ENCODE measurements at regions not wholly inside any gene's neighbourhood (a gene's known extent, or its start where the extent isn't known, plus 50 kb on each side); places are given as distances from the start of the nearest gene placed in this dataset.

GRCh38 chr5:40309851-40310250, 369.9 kb upstream of the PTGER4 start:
- POLR2A ChIA-PET = no interaction called here
- no peak overlapping the region for H3K4me3 Mint-ChIP-seq

GRCh38 chr5:40308867-40309266, 370.8 kb upstream of the PTGER4 start:
- no peak for DNase-seq
- no peaks in the 10 kb centered on the region for H3K9me3 Mint-ChIP-seq (ENCODE audit: insufficient read depth)
- POLR2A ChIA-PET = no interaction called here
- CTCF ChIA-PET = no interaction called here
- no peak overlapping the region for H3K27ac Mint-ChIP-seq
- ATAC-seq = no peak
- peaks cover 5% of the 10 kb centered on the region for H3K4me1 Mint-ChIP-seq (ENCODE audit: low read depth)
- no peaks in the 10 kb centered on the region for H3K27me3 Mint-ChIP-seq (ENCODE audit: low read depth)
- no peaks in the 10 kb centered on the region for H3K36me3 Mint-ChIP-seq (ENCODE audit: low read depth)
- H3K4me3 Mint-ChIP-seq = no peak overlapping the region

More at GRCh38 chr5:40309851-40310250, 369.9 kb upstream of the PTGER4 start:
- Mint-ChIP-seq H3K27ac (no peak overlapping the region), H3K9me3 (ENCODE audit: insufficient read depth) (no peaks in the 10 kb centered on the region), H3K36me3 (ENCODE audit: low read depth) (no peaks in the 10 kb centered on the region), H3K4me1 (ENCODE audit: low read depth) (peaks cover 5% of the 10 kb centered on the region), H3K27me3 (ENCODE audit: low read depth) (no peaks in the 10 kb centered on the region)
- ATAC-seq (no peak), DNase-seq (no peak)
- CTCF ChIA-PET = no interaction called here

- DNase-seq (no peak), ATAC-seq (peak; percentile 47)
- Mint-ChIP-seq H3K4me3 (no peak overlapping the region), H3K27ac (no peak overlapping the region), H3K9me3 (ENCODE audit: insufficient read depth) (no peaks in the 10 kb centered on the region), H3K4me1 (ENCODE audit: low read depth) (peaks cover 5% of the 10 kb centered on the region), H3K36me3 (ENCODE audit: low read depth) (no peaks in the 10 kb centered on the region), H3K27me3 (ENCODE audit: low read depth) (no peaks in the 10 kb centered on the region)
- ChIA-PET POLR2A (no interaction called here), CTCF (no interaction called here)
Observed at GRCh38 chr5:40307920-40308319, 371.8 kb upstream of the PTGER4 start.

GRCh38 chr5:40306869-40307487, 372.7 kb upstream of the PTGER4 start:
- H3K27ac Mint-ChIP-seq = no peak overlapping the region
- H3K27me3 Mint-ChIP-seq (ENCODE audit: low read depth) = no peaks in the 10 kb centered on the region
- no peak for ATAC-seq
- ChIA-PET CTCF (no interaction called here), POLR2A (no interaction called here)
- H3K36me3 Mint-ChIP-seq (ENCODE audit: low read depth) = no peaks in the 10 kb centered on the region
- no peak overlapping the region for H3K4me3 Mint-ChIP-seq
- H3K4me1 Mint-ChIP-seq (ENCODE audit: low read depth) = peaks cover 5% of the 10 kb centered on the region
- DNase-seq = no peak
- H3K9me3 Mint-ChIP-seq (ENCODE audit: insufficient read depth) = no peaks in the 10 kb centered on the region

GRCh38 chr5:40292006-40292405, 387.7 kb upstream of the PTGER4 start:
- Mint-ChIP-seq H3K27ac (peak overlapping the region; percentile 48), H3K9me3 (ENCODE audit: insufficient read depth) (peaks cover 8% of the 10 kb centered on the region)

GRCh38 chr5:40291338-40291737, 388.4 kb upstream of the PTGER4 start:
- Mint-ChIP-seq H3K27ac (no peak overlapping the region), H3K27me3 (ENCODE audit: low read depth) (no peaks in the 10 kb centered on the region), H3K36me3 (ENCODE audit: low read depth) (peaks cover 6% of the 10 kb centered on the region), H3K4me3 (no peak overlapping the region), H3K4me1 (ENCODE audit: low read depth) (peaks cover 11% of the 10 kb centered on the region), H3K9me3 (ENCODE audit: insufficient read depth) (peaks cover 9% of the 10 kb centered on the region)
- ChIA-PET CTCF (no interaction called here), POLR2A (no interaction called here)
- ATAC-seq (no peak), DNase-seq (no peak)

More at GRCh38 chr5:40292006-40292405, 387.7 kb upstream of the PTGER4 start:
- Mint-ChIP-seq H3K4me3 (no peak overlapping the region), H3K27me3 (ENCODE audit: low read depth) (no peaks in the 10 kb centered on the region), H3K36me3 (ENCODE audit: low read depth) (peaks cover 6% of the 10 kb centered on the region), H3K4me1 (ENCODE audit: low read depth) (peaks cover 11% of the 10 kb centered on the region)
- CTCF ChIA-PET = no interaction called here
- no peak for DNase-seq
- POLR2A ChIA-PET = no interaction called here
- no peak for ATAC-seq

GRCh38 chr5:40288800-40289485, 390.8 kb upstream of the PTGER4 start:
- no peaks in the 10 kb centered on the region for H3K27me3 Mint-ChIP-seq (ENCODE audit: low read depth)
- peaks cover 9% of the 10 kb centered on the region for H3K9me3 Mint-ChIP-seq (ENCODE audit: insufficient read depth)
- H3K27ac Mint-ChIP-seq = no peak overlapping the region
- no peak for ATAC-seq
- peaks cover 11% of the 10 kb centered on the region for H3K4me1 Mint-ChIP-seq (ENCODE audit: low read depth)
- no peak for DNase-seq
- POLR2A ChIA-PET = interaction anchor here (0.8 kb wide), 1 partner anchor 74 kb away, joined by 3 read pairs; no protein-coding TSS in a partner anchor
- peaks cover 6% of the 10 kb centered on the region for H3K36me3 Mint-ChIP-seq (ENCODE audit: low read depth)
- CTCF ChIA-PET = no interaction called here
- no peak overlapping the region for H3K4me3 Mint-ChIP-seq

GRCh38 chr5:40284863-40285262, 394.9 kb upstream of the PTGER4 start:
- ChIA-PET POLR2A (interaction anchor here (0.6 kb wide), 1 partner anchor 27 kb away, joined by 3 read pairs; no protein-coding TSS in a partner anchor), CTCF (interaction anchor here (1.0 to 1.1 kb wide), 2 partner anchors 9 to 44 kb away, joined by 3 read pairs; no protein-coding TSS in a partner anchor)

GRCh38 chr5:40278881-40279280, 400.8 kb upstream of the PTGER4 start:
- ATAC-seq = no peak
- Mint-ChIP-seq H3K27ac (no peak overlapping the region), H3K9me3 (ENCODE audit: insufficient read depth) (no peaks in the 10 kb centered on the region), H3K36me3 (ENCODE audit: low read depth) (peaks cover 8% of the 10 kb centered on the region), H3K4me3 (no peak overlapping the region), H3K27me3 (ENCODE audit: low read depth) (no peaks in the 10 kb centered on the region), H3K4me1 (ENCODE audit: low read depth) (peaks cover 36% of the 10 kb centered on the region)
- ChIA-PET POLR2A (no interaction called here), CTCF (no interaction called here)
- no peak for DNase-seq

More at GRCh38 chr5:40284863-40285262, 394.9 kb upstream of the PTGER4 start:
- no peaks in the 10 kb centered on the region for H3K36me3 Mint-ChIP-seq (ENCODE audit: low read depth)
- no peak overlapping the region for H3K27ac Mint-ChIP-seq
- H3K4me1 Mint-ChIP-seq (ENCODE audit: low read depth) = no peaks in the 10 kb centered on the region
- no peak for DNase-seq
- no peak overlapping the region for H3K4me3 Mint-ChIP-seq
- H3K9me3 Mint-ChIP-seq (ENCODE audit: insufficient read depth) = peaks cover 5% of the 10 kb centered on the region
- ATAC-seq = no peak
- H3K27me3 Mint-ChIP-seq (ENCODE audit: low read depth) = no peaks in the 10 kb centered on the region

GRCh38 chr5:40277161-40277906, 402.4 kb upstream of the PTGER4 start:
- Mint-ChIP-seq H3K27me3 (ENCODE audit: low read depth) (no peaks in the 10 kb centered on the region), H3K36me3 (ENCODE audit: low read depth) (peaks cover 8% of the 10 kb centered on the region), H3K9me3 (ENCODE audit: insufficient read depth) (no peaks in the 10 kb centered on the region), H3K4me1 (ENCODE audit: low read depth) (peaks cover 36% of the 10 kb centered on the region), H3K4me3 (peak overlapping the region; percentile 29), H3K27ac (peak overlapping the region; percentile 85)
- DNase-seq (no peak), ATAC-seq (peak; percentile 66)
- ChIA-PET CTCF (interaction anchor here (0.7 to 1.2 kb wide), 4 partner anchors 9 to 128 kb away, joined by 3 to 5 read pairs (median 4); no protein-coding TSS in a partner anchor), POLR2A (interaction anchor here (0.5 to 1.3 kb wide), 3 partner anchors 50 to 1074 kb away, joined by 3 to 5 read pairs (median 3); no protein-coding TSS in a partner anchor)

- POLR2A ChIA-PET = interaction anchor here (1.2 kb wide), 1 partner anchor 166 kb away, joined by 3 read pairs; no protein-coding TSS in a partner anchor
Observed at GRCh38 chr5:40276426-40277102, 403.2 kb upstream of the PTGER4 start.

More at GRCh38 chr5:40276426-40277102, 403.2 kb upstream of the PTGER4 start:
- Mint-ChIP-seq H3K36me3 (ENCODE audit: low read depth) (peaks cover 8% of the 10 kb centered on the region), H3K9me3 (ENCODE audit: insufficient read depth) (no peaks in the 10 kb centered on the region), H3K27ac (peak overlapping the region; percentile 85), H3K27me3 (ENCODE audit: low read depth) (no peaks in the 10 kb centered on the region), H3K4me1 (ENCODE audit: low read depth) (peaks cover 36% of the 10 kb centered on the region), H3K4me3 (peak overlapping the region; percentile 29)
- peak; percentile 11 for ATAC-seq
- CTCF ChIA-PET = no interaction called here
- DNase-seq = no peak
